Fibroblast of skin of left biceps (primary cell): ENCODE measurements at regions not wholly inside any gene's neighbourhood (a gene's known extent, or its start where the extent isn't known, plus 50 kb on each side); places are given as distances from the start of the nearest gene placed in this dataset.
"Not testable (repeated sequence)": the region's sequence is repeated elsewhere in the genome, so short reads cannot be mapped to it uniquely, and the experiment has no call there.

ENCODE experiments used
- DNase-seq, 2 experiments: peaks; one replicate each; pipeline ENCODE4 v3.0.0-alpha.2; 2013; ENCODE audit warnings: low read depth in 2 of 2

DNA sequence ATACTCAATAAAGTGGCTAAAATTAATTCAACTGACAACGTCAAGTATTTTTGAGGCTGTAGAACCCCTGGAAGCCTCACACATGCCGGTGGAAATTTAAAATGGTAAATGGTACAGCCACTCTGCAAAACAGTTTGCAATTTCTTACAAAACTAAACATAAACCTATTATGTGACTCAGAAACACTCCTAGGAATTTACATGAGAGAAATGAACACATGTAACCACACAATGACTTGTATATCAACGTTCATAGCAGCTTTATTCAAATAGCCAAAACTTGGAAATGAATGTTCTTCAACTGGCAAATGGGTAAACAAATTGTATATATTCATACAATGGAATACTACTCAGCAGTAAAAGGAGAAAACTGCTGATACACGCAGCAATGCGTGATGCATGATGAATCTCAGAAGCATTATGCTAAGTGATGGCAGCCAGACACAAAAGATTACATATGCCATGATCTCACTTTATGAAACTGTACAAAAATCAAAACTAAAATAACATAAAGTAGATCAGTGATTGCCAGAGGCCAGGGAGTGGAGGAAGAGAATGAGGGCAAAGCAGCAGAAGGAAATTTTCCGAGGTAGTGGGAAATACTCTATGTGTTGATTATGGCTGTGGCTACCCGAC, 112.5 kb downstream of the FAM50B start:
- no peak for DNase-seq

DNA sequence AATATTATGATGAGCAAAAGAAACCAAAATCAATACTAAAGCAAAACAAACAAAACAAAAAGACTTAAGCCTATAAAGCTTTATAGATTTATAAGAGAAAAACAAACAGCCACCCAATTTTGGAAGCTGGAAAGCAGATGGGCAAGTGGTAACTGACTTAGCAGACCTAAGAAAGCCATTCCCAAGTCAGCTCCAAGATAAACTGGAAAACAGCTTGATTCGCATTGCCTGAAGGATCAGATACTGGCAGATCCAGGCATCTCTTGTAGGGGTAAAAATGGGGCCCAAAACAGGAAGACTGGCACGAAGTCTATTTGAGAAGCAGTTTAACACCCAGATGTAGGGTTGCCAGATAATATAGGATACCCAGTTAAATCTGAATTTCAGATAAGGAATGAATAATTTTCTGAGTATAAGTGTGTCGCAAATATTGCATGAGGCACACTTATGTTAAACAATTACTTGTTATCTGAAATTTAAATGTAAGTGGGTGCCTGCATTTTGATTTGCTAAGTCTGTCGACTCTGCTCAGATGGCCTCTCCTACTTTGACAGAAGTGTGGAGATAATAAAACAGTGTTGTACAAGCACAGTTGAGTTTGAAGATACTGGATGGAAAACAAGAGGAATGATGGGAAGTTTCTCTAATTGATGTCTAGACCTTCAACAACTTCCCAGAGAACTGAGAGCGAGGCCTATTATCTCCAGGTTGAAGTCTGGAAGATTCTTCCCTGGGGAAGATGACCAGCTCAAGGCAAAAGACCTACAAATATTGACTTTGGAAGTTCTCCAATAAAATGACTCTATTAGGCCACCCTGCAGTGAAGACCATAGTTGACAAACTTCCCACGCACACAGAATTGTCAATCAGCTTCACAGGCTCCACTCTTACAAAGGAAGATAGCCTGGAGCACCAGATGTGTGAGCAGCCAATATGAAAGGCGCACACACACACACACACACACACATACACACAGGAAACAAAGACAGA, 113.4 kb downstream of the FAM50B start:
- no peak for DNase-seq

DNA sequence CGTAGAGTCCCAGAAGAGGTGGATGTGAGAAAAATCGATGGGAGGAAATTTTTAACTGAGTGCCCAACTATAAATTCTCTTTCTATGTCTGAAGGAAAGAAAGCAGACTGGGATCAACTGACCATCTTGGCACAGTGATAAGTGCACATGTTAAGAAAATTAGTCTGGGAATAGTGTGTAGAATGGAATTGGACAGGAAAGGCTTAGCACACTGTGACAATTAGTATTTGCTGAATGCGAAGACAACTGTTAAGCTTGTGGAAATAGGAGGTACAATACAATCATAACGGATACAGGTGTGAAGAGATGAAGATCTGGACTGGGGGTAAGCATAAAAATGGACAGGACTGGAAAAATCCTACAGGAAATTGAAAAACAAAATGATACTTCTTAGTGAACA, 114.3 kb downstream of the FAM50B start:
- DNase-seq, result no peak

DNA sequence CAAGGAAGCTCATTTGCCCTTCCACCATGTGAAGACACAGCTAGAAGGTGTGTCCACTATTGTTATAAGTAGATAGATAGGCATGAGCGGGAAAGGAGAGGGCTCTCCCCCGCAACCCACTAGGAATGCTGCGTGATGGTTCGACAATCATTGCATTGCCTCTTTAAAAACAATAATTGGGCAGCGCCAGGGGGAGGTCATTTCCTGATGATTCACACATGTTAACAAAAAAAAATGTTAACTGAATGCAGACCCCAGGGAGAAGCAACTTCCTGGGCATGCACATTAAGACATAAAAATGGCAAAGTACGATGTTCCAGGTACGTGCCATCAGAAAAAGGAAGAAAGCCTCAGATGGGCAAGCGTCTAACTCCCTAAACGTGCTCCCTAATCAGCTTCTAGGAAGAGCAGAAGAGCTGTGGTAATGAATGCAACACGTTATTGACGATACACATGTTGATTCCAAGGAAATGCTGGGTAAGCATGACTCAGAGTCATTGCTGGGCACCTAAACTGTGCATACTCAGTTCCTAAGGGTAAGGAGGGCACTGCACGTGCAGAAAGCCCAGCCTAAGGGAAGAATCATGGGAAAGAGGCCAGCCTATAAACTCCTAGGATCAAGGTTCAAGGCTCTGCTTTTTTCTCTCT, 113.7 kb downstream of the FAM217A start:
- DNase-seq, result no peak

GRCh38 chr6:3966426-3966825, 112.5 kb downstream of the FAM217A start:
- DNase-seq, result no peak

DNA sequence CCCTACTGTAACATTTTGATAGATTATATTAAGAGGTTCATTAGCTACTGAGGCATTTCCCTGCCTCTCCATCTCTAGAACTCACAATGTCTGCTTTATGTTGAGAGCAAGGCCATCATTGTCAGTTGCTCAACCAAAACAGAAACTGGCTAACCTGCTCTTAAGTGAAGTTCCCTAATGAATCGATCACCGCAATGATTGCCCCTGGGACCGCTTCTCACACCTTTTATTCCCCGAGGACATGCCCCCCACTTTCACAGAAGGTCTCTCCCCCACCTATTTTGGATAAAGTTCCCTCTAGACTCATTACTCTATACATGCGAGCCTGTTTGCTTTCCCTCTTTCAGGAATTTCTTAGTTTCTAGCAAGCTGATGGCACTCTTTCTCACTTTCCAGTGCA, 108.8 kb downstream of the FAM217A start:
- no peak for DNase-seq

GRCh38 chr6:3973152-3973551, 105.8 kb downstream of the FAM217A start:
- DNase-seq, result not testable (repeated sequence)

- peak; percentile 76 to 81 for DNase-seq
Measured at GRCh38 chr6:3977875-3978711, 100.8 kb downstream of the FAM217A start.

DNA sequence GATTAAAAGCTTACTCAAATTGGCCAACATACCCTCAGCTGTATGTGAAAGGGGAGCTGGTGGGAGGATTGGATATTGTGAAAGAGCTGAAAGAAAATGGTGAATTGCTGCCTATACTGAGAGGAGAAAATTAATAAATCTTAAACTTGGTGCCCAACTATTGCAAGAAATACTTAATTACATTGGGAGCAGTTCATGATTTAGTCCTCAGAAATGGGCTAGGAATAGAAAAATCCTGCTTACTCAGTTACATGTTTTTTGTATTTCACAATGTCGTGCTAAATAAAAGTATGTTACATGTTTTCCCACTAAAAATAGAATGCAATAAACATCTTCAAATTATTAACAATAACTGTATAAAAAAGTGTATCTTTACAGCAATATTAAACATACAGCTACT, 100.0 kb downstream of the FAM217A start:
- not testable (repeated sequence) for DNase-seq

DNA sequence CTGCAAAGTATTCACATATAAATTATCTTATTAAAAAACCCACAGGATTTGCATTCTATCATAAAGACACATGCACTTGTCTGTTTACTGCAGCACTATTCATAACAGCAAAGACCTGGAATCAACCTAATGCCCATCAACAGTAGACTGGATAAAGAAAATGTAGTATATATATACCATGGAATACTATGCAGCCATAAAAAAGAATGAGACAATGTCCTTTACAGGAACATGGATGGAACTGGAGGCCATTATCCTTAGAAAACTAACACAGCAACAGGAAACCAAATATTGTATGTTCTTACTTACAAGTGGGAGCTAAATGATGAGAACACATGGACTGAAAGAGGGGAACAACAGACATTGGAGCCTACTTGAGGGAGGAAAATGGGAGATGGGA, 97.0 kb downstream of the FAM217A start:
- no peak for DNase-seq

- DNase-seq, result no peak
Measured at GRCh38 chr6:3983778-3984177, 95.2 kb downstream of the FAM217A start.

GRCh38 chr6:3984494-3984893, 94.4 kb downstream of the FAM217A start:
- DNase-seq, result no peak

DNA sequence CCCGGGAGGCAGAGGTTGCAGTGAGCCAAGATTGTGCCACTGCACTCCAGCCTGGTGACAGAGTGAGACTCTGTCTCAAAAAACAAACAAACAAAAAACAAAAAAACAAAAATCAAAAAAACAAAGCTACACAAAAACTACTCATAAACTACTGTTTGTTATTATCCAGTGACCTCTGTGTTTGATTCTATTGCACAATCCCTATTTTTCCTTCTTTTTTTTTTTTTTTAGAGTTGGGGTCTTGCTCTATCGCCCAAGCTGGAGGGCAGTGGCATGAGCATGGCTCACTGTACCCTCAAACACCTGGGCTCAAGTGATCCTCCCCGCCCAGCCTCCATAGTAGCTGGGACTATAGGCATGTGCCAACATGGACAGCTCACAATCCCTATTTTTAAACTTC, 92.7 kb downstream of the FAM217A start:
- no peak for DNase-seq

- DNase-seq, result no peak
Measured at GRCh38 chr6:3987053-3987452, 91.9 kb downstream of the FAM217A start.

DNA sequence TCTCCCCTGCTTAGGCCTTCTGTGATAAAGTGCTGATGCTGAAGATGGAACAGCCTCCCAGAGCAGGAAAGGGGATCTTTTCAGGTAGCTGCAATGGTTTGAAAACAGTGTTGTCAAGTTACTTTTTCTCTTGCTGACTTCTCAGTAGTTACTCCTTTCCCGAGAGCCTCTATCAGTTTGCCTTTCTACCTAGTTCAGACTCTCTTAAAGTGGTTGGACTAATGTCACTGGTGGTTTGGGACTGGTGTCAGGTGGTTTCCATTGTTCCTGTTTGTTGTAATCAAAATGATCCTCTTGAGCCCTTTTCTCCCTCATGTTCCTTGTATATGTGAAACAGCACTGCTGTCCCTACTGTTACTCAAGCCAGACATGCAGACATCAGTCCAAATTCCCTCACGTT, 91.4 kb downstream of the FAM217A start:
- DNase-seq, result no peak

- DNase-seq, result peak; percentile 73 to 77
Measured at GRCh38 chr6:3990692-3991491, 88.0 kb downstream of the FAM217A start.

DNA sequence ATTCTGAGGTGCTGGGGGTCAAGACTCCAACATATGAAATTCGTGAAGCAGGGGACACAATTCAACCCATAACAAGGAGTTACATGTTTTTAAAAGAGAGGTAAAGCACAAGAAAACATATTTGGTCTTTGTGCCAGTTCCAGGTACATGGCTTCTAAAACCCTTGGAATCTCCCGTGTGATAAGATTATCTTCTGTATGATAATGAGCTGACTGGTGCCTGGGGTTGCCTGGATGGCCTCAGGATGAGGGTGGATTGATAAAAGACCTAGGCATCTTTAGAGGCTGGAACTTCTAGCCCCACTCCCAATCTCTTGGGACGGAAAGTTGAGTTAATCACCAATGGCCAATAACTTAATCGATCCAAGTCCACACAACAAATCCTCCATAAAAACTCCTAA, 87.0 kb downstream of the FAM217A start:
- no peak for DNase-seq

- no peak for DNase-seq
Measured at GRCh38 chr6:3996349-3996748, 82.6 kb downstream of the FAM217A start.

DNA sequence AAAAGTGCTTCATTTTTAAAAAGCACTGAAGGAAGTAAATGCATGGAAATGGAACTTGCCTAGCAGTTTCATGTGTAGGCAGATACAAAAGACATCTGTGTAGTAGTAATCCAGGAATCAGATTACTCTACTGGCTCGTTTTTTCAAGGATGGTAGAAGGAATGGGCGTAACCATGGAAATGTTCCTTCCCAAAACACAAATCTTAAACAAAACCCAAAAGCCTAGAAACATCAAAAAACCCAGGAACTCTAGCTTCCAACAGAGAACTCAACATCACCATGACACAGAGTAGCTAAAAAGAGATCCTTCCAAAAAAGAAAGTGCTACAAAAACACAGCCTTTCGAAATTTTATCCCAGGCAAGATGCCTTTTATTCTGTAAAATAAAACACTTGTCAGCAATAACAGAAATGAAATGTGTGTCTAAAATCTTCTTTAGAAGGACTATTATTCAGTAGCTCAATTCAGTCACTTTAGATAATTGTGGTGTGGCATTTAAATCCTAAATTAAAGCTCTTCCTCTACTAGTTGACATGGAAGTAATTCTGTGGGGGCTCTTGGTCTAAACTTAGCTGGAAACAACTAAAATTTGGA, 81.7 kb downstream of the FAM217A start:
- no peak for DNase-seq
